Thyroid gland (tissue), 4 donors: ENCODE measurements at regions not wholly inside any gene's neighbourhood (a gene's known extent, or its start where the extent isn't known, plus 50 kb on each side); places are given as distances from the start of the nearest gene placed in this dataset.

Experiments
- CTCF ChIP-seq, 6 experiments: fragments of 200-600 bp in 3 of 6; fragments of 450-650 bp in 3 of 6; sonication (generic) in 3 of 6; IDR thresholded peaks; one replicate each; pipeline ENCODE4 v1.5.1; 2016 to 2019; ENCODE audit warnings: antibody characterized with exemption in 6 of 6, mild to moderate bottlenecking in 2 of 6, inconsistent platforms in 1 of 6, moderate library complexity in 1 of 6
- POLR2A ChIP-seq, 2 donors: fragments of 450-650 bp; IDR thresholded peaks; one replicate each; pipeline ENCODE4 v1.6.1; 2017; ENCODE audit warnings: antibody characterized with exemption in 2 of 2, mild to moderate bottlenecking in 2 of 2, moderate library complexity in 1 of 2

- TF ChIP-seq POLR2A (IDR thresholded peaks at IDR 0.05) (no peak), CTCF (IDR thresholded peaks at IDR 0.05) (no peak)
Measured at GRCh38 chr10:28363376-28363775, 60.5 kb upstream of the MPP7 start.
